GM04504 (cell line): ENCODE measurements at regions not wholly inside any gene's neighbourhood (a gene's known extent, or its start where the extent isn't known, plus 50 kb on each side); places are given as distances from the start of the nearest gene placed in this dataset.

Source experiments
- DNase-seq: peaks from one replicate; pipeline ENCODE4 v3.0.0-alpha.2; 2012; ENCODE audit warnings: low read depth

DNA sequence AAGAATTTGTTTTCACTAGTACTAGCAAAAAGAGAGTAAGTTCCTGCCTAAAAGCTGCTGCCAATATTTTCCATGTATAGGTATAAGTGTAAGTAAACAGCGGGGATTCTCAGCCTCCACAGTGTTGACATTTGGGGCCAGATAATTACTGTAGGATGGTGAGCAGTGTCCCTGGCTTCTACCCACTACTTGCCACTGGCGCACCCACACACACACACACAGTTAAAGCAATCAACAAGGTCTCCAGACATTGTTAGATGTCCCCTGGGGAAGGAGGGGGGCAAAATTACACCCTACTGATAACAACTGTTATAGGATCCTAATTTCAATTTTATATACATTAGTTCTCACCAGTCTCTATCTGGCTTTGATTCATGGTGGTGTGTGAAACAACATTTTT lies 417.0 kb upstream of the PSMD7 start:
- no peak for DNase-seq

- peak; percentile 40 for DNase-seq
Measured at GRCh38 chr16:73878611-73879010, 418.0 kb upstream of the PSMD7 start.

- no peak for DNase-seq
Measured at GRCh38 chr16:73877150-73877549, 419.5 kb upstream of the PSMD7 start.

- no peak for DNase-seq
Measured at GRCh38 chr16:73875996-73876690, 420.5 kb upstream of the PSMD7 start.

GRCh38 chr16:73874324-73874723 lies 422.3 kb upstream of the PSMD7 start:
- DNase-seq: no peak

GRCh38 chr16:73873643-73874042 lies 423.0 kb upstream of the PSMD7 start:
- DNase-seq: no peak

DNA sequence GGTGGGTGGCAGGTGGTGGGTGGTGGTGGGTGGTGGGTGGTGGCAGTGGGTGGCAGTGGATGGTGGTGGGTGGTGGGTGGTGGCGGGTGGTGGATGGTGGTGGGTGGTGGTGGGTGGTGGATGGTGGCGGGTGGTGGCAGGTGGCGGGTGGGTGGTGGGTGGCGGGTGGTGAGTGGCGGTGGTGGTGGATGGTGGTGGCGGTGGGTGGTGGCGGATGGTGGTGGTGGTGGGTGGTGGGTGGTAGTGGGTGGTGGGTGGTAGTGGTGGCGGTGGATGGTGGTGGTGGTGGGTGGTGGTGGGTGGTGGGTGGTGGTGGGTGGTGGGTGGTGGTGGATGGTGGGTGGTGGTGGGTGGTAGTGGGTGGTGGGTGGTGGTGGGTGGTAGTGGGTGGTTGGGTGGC lies 423.8 kb upstream of the PSMD7 start:
- DNase-seq: no peak

DNA sequence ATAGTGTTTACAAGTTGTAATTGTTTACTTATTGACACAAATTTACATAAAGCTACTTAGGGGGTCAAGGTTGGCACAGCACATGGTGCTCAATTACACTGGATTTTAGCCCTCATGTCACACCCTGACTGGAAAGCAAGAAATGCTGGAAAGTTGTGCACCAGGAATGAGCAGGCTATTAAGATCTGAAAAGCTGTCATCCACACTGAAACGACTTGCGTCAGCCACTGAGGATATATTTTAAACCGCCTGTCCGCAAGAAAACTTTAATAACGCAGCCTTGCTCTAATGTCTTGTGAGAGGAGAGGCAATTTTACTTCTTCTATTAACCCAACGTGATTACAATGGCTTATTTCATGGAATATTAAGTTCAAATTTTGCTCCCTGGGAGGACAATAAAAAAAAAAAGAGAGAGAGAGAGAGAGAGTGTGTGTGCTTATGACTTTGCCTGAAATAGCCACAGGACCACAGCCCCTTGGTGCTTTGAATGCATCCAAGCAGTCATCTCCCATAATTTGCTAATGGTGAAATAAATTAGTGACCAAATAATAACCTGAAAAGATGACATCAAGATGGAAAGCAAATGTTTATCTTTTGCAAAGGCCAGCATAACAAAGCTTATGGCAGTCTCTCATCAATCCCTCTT lies 425.4 kb upstream of the PSMD7 start:
- no peak for DNase-seq

GRCh38 chr16:73869126-73869525 lies 427.5 kb upstream of the PSMD7 start:
- no peak for DNase-seq

- DNase-seq: no peak
Measured at GRCh38 chr16:73864868-73865267, 431.7 kb upstream of the PSMD7 start.

GRCh38 chr16:73858326-73858725 lies 438.3 kb upstream of the PSMD7 start:
- no peak for DNase-seq

GRCh38 chr16:73853968-73854367 lies 442.6 kb upstream of the PSMD7 start:
- no peak for DNase-seq

GRCh38 chr16:73852561-73852960 lies 444.1 kb upstream of the PSMD7 start:
- DNase-seq: no peak

DNA sequence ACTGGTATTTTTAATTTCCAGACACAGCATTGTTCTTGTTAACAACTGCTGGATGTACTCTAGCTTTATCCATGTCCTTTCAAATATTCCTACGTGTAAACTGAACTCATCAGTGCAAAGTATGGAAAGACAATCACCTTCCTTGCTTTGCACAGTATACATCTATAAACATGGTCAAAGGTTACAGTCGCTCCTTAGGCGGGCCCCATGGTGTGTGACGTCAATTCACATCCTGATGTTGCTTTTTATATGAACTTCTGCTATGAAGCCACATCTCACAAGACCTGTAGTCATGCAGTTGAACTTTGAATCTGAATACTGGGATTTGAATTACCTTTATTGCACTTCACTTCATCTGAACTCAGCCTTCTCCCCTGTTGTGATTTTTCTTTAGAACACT lies 447.6 kb upstream of the PSMD7 start:
- no peak for DNase-seq

DNA sequence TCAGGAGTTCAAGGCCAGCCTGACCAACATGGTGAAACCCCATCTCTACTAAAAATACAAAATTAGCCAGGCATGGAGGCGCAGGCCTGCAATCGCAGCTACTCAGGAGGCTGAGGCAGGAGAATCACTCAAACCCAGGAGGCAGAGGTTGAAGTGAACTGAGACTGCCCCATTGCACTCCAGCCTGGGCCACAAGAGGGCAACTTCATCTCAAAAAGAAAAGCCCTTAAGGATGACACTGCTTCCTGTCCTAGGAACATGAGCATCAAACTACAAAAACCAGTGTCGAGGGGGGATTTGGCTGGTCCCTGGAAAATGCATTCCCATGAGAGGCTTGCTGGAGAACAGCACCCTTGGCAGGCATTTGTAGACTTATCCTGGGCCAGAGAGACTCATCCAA lies 449.5 kb upstream of the PSMD7 start:
- no peak for DNase-seq

DNA sequence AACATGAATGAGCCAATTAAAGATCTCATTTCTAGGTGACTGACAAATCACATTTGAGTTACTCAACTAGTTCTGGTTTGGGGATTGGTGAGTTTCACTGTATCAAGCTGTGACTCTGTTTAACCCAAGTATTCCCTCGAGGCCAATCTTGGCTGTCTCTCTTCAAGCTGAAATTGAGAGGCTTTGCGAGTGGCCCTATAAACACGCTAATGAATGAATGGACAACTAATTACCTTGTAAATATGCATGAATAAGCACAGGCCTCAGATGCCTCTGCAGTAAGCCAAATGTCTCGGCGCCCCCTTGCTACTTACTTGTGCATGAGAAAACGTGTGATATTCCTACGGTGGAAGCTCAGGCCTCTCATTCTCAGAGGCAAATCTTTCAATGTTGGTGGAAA lies 450.3 kb upstream of the PSMD7 start:
- DNase-seq: no peak

DNA sequence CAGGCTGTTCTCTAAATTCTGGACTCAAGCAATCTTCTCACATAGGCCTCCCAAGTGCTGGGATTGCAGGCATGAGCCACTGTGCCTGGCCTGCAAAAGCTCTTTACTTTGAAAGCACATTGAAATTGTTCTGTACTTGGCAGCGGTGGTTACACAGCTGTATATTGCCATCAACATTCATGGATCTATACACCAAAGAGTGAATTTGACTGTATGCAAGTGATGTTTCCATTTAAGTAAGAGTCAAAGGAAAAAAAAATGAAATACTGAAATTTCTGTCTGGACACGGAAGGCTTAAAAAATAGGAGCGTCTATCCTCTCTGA lies 450.6 kb upstream of the PSMD7 start:
- DNase-seq: no peak

DNA sequence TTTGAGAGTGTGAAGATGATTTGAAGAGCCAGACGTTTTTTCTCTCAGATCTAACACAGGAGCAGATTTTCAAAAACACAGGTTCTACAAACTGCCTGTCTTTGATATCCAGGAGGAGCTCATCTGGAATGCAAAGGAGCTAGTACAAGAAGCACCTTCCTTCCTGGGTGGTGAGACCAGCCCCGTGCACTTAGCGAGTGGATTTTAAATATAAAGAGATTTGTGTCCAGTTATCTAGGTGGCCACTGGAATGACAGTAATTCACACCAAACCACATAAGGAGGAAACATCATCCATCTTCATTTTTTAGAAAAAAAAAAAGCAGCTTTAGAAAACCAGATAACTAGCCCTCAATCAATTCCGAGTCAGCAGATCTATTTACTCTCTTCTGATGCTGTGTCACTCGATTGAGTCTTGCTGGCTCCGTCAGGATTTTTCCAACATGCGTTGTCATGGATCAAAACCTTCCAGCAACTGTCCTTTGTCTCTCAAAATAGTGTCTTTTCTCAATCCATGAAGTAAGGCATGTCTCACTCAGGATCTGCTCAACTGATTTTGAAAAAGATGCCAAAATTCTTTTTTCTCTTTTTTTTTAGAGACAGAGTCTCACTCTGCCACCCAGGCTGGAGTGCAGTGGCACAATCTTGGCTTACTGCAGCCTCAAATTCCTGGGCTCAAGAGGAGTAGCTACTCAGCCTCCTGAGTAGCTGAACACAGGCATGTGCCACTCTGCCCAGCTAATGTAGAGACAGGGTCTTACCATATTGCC lies 451.2 kb upstream of the PSMD7 start:
- no peak for DNase-seq

DNA sequence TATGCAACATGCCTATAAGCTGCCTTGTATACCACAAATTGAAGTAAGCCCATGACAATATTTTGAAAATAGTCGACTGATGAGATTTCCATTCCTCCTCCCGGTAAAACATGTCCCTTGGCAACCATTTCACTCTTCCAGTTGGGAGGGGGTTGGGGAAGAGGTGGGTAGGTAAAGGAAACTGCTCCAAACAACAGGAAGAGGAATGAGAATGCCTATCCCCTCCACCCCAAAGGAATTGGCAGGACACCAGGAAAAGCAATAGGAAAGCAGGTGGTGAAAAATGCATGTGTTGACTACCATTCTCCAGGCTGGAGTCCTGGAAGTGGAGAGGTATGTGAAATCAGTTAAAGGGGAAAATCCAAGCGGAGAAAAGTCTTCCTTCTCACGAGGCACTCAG lies 455.9 kb upstream of the PSMD7 start:
- DNase-seq: no peak

- no peak for DNase-seq
Measured at GRCh38 chr16:73831220-73831619, 465.4 kb upstream of the PSMD7 start.

DNA sequence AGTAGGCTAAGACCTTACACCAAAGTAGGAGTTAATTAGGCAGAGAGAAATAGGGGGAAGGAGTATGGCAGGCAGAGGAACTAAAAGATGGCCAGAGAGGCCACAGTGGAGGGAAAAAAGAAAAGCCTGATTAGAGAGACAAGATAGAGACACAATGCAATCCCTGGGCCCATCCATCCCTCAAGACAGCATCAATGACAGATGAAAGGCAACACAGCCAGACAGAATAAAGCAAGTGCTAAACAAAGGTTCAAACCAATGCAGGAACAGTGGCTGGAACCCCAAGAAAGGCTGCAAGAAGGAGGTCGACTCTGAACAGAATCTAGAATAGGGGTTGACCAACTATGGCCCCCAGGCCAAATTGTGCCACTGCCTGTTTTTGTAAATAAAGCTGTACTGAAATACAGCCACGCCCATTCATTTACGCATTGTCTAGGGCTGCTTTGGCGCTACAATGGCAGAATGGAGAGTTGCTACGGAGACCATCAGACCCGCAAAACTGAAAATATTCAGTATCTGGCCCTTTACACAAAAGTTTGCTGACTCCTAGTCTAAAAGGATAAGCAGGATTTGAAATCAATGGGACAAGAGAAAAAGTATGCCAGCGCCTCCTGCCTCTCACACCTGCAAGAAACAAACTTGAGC lies 473.3 kb upstream of the PSMD7 start:
- DNase-seq: no peak

DNA sequence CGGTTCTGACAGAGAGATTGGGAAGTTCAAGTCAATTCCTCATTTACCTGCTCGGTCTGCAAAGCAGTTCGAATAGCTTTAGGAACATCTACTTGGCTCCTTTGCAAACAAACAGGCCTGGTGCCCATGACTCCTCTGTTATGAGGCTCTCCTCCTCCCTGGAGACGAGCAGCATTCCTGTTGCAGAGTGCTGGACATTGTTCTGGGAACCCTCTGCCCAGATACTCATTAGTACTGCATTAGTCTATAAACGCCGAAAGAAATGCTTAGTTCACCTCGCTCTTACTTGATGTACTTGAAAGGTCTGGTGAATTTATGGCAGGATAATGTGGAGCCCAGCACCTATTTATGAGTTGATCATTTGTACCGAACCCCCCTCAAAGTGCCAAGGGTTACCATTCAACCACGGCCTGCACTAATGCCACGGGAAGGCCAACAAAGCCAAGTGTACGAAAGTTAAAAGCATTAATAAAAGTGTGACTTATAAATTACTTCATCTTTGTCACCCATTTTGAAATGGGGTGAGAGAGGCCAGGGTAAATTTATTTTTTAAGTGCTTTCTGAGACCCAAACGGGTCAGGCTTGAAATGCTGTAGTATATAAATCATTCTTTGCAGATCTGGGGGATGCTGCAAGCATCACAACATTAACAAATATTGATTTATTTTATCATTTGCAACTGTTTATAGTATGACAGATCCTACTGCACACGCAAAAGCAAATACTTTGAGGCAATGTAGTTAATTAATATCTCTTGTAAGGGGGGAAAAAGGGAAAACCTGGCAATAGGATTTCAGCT lies 478.9 kb upstream of the PSMD7 start:
- DNase-seq: no peak
